HG03521 (cell line): ENCODE measurements at regions not wholly inside any gene's neighbourhood (a gene's known extent, or its start where the extent isn't known, plus 50 kb on each side); places are given as distances from the start of the nearest gene placed in this dataset.
"Not testable (repeated sequence)": the region's sequence is repeated elsewhere in the genome, so short reads cannot be mapped to it uniquely, and the experiment has no call there.

Source experiments
- ATAC-seq: cut with Tn5 transposase; IDR thresholded peaks from one replicate; pipeline ENCODE4 v1.9.1; 2021; ENCODE audit warnings: mild to moderate bottlenecking, moderate library complexity; ENCODE audit not compliant: unreplicated experiment

- ATAC-seq: no peak
Observed at GRCh38 chr12:124126950-124127655, 154.1 kb downstream of the ZNF664 start.

- ATAC-seq: no peak
Observed at GRCh38 chr12:124129132-124129531, 156.1 kb downstream of the ZNF664 start.

GRCh38 chr12:124130691-124131591, 157.9 kb downstream of the ZNF664 start:
- peak; percentile 67 for ATAC-seq

- ATAC-seq: no peak
Observed at GRCh38 chr12:124131659-124132058, 158.6 kb downstream of the ZNF664 start.

GRCh38 chr12:124132530-124132929, 159.5 kb downstream of the ZNF664 start:
- no peak for ATAC-seq

- no peak for ATAC-seq
Observed at GRCh38 chr12:124136796-124137195, 158.1 kb upstream of the RFLNA start.

- no peak for ATAC-seq
Observed at GRCh38 chr12:124140944-124141486, 153.9 kb upstream of the RFLNA start.

- not testable (repeated sequence) for ATAC-seq
Observed at GRCh38 chr12:124141611-124142010, 153.3 kb upstream of the RFLNA start.

- no peak for ATAC-seq
Observed at GRCh38 chr12:124142395-124143035, 152.4 kb upstream of the RFLNA start.

- no peak for ATAC-seq
Observed at GRCh38 chr12:124143726-124144125, 151.2 kb upstream of the RFLNA start.

- no peak for ATAC-seq
Observed at GRCh38 chr12:124144531-124145194, 150.2 kb upstream of the RFLNA start.

- no peak for ATAC-seq
Observed at GRCh38 chr12:124147027-124147426, 147.9 kb upstream of the RFLNA start.

- no peak for ATAC-seq
Observed at GRCh38 chr12:124147575-124147974, 147.3 kb upstream of the RFLNA start.

- no peak for ATAC-seq
Observed at GRCh38 chr12:124148481-124149273, 146.2 kb upstream of the RFLNA start.

GRCh38 chr12:124149287-124149686, 145.6 kb upstream of the RFLNA start:
- no peak for ATAC-seq

- no peak for ATAC-seq
Observed at GRCh38 chr12:124150168-124150567, 144.7 kb upstream of the RFLNA start.

GRCh38 chr12:124151583-124151982, 143.3 kb upstream of the RFLNA start:
- ATAC-seq: no peak

- no peak for ATAC-seq
Observed at GRCh38 chr12:124152731-124153130, 142.2 kb upstream of the RFLNA start.

- no peak for ATAC-seq
Observed at GRCh38 chr12:124153392-124153791, 141.5 kb upstream of the RFLNA start.

- ATAC-seq: no peak
Observed at GRCh38 chr12:124157406-124157805, 137.5 kb upstream of the RFLNA start.
